GM19372 (cell line): ENCODE measurements at regions not wholly inside any gene's neighbourhood (a gene's known extent, or its start where the extent isn't known, plus 50 kb on each side); places are given as distances from the start of the nearest gene placed in this dataset.
"Not testable (repeated sequence)": the region's sequence is repeated elsewhere in the genome, so short reads cannot be mapped to it uniquely, and the experiment has no call there.

ENCODE experiments used
- ATAC-seq: cut with Tn5 transposase; IDR thresholded peaks from one replicate; pipeline ENCODE4 v1.9.1; 2021; ENCODE audit warnings: mild to moderate bottlenecking, low read depth, moderate library complexity; ENCODE audit not compliant: unreplicated experiment

- no peak for ATAC-seq
Observed at GRCh38 chr13:53101883-53102282, 73.3 kb downstream of the OLFM4 start.

GRCh38 chr13:53104136-53104535 is 75.5 kb downstream of the OLFM4 start:
- no peak for ATAC-seq

- no peak for ATAC-seq
Observed at GRCh38 chr13:53105477-53105876, 76.9 kb downstream of the OLFM4 start.

GRCh38 chr13:53105890-53106289 is 77.3 kb downstream of the OLFM4 start:
- no peak for ATAC-seq

- ATAC-seq: no peak
Observed at GRCh38 chr13:53110181-53110580, 81.6 kb downstream of the OLFM4 start.

GRCh38 chr13:53110614-53111013 is 82.0 kb downstream of the OLFM4 start:
- ATAC-seq: no peak

GRCh38 chr13:53112522-53112921 is 83.9 kb downstream of the OLFM4 start:
- no peak for ATAC-seq

GRCh38 chr13:53117048-53117447 is 88.4 kb downstream of the OLFM4 start:
- not testable (repeated sequence) for ATAC-seq

- no peak for ATAC-seq
Observed at GRCh38 chr13:53121131-53121773, 92.6 kb downstream of the OLFM4 start.

GRCh38 chr13:53121919-53122318 is 93.3 kb downstream of the OLFM4 start:
- no peak for ATAC-seq

GRCh38 chr13:53123536-53123935 is 94.9 kb downstream of the OLFM4 start:
- ATAC-seq: no peak

- no peak for ATAC-seq
Observed at GRCh38 chr13:53124623-53125022, 96.0 kb downstream of the OLFM4 start.

- no peak for ATAC-seq
Observed at GRCh38 chr13:53126841-53127245, 98.2 kb downstream of the OLFM4 start.

GRCh38 chr13:53127373-53127772 is 98.8 kb downstream of the OLFM4 start:
- ATAC-seq: no peak

- ATAC-seq: no peak
Observed at GRCh38 chr13:53129864-53130393, 101.3 kb downstream of the OLFM4 start.

- ATAC-seq: no peak
Observed at GRCh38 chr13:53131361-53131760, 102.7 kb downstream of the OLFM4 start.

- ATAC-seq: no peak
Observed at GRCh38 chr13:53135301-53135700, 106.7 kb downstream of the OLFM4 start.

- no peak for ATAC-seq
Observed at GRCh38 chr13:53136554-53137215, 108.1 kb downstream of the OLFM4 start.

GRCh38 chr13:53137779-53138178 is 109.2 kb downstream of the OLFM4 start:
- no peak for ATAC-seq

- ATAC-seq: no peak
Observed at GRCh38 chr13:53138376-53139036, 109.9 kb downstream of the OLFM4 start.

- ATAC-seq: no peak
Observed at GRCh38 chr13:53141336-53141735, 112.7 kb downstream of the OLFM4 start.

- ATAC-seq: no peak
Observed at GRCh38 chr13:53142306-53142705, 113.7 kb downstream of the OLFM4 start.
